ES-I3 (cell line): ENCODE measurements at regions not wholly inside any gene's neighbourhood (a gene's known extent, or its start where the extent isn't known, plus 50 kb on each side); places are given as distances from the start of the nearest gene placed in this dataset.

Experiments
- H3K36me3 ChIP-seq: 2 replicates; pipeline ENCODE4 v1.6.1; 2013; ENCODE audit warnings: mild to moderate bottlenecking, low read length, control low read depth, moderate library complexity; ENCODE audit not compliant: insufficient read depth
- H3K4me1 ChIP-seq: 2 replicates; pipeline ENCODE4 v1.6.1; 2013; ENCODE audit warnings: mild to moderate bottlenecking, control low read depth, low read length; ENCODE audit not compliant: insufficient read depth
- H3K9ac ChIP-seq: 2 replicates; pipeline ENCODE4 v1.6.1; 2013; ENCODE audit warnings: low read depth, mild to moderate bottlenecking, low read length, moderate library complexity
- H3K9me3 ChIP-seq: 2 replicates; pipeline ENCODE4 v1.6.1; 2013; ENCODE audit warnings: mild to moderate bottlenecking, low read length, moderate library complexity; ENCODE audit not compliant: control insufficient read depth, insufficient read depth

GRCh38 chr3:99526921-99527320, 111.5 kb upstream of the COL8A1 start:
- no peak overlapping the region for H3K9ac ChIP-seq
- no peaks in the 10 kb centered on the region for H3K36me3 ChIP-seq

DNA sequence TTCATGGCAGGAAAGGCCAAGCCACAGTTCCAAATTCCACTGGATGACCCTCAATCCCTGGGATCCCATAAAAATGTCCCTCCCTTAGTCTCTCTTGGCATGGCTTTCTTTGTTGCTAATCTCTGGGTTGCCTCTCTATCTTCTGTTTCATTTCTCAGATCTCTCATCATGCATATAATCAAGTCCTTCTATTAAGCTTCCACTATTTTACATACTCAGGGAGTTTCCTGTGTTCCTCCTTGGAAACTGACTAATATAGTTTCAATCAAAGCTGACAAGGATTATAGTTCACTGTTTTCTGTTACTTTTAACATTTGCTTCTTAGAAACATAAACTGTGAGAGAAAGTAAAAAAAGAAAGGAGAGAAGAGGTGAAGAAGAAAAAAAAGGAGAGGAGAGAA, 113.8 kb upstream of the COL8A1 start:
- H3K9ac ChIP-seq: no peak overlapping the region
- no peaks in the 10 kb centered on the region for H3K36me3 ChIP-seq
- no peaks in the 10 kb centered on the region for H3K9me3 ChIP-seq
- peaks cover 13% of the 10 kb centered on the region; the same call in 1 of the 2 replicates for H3K4me1 ChIP-seq

More at GRCh38 chr3:99526921-99527320, 111.5 kb upstream of the COL8A1 start:
- Histone ChIP-seq H3K9me3 (no peaks in the 10 kb centered on the region), H3K4me1 (peaks cover 19% of the 10 kb centered on the region)

GRCh38 chr3:99523431-99524127, 114.8 kb upstream of the COL8A1 start:
- no peak overlapping the region for H3K9ac ChIP-seq
- H3K36me3 ChIP-seq: no peaks in the 10 kb centered on the region
- no peaks in the 10 kb centered on the region for H3K9me3 ChIP-seq
- peaks cover 13% of the 10 kb centered on the region; the same call in 1 of the 2 replicates for H3K4me1 ChIP-seq

DNA sequence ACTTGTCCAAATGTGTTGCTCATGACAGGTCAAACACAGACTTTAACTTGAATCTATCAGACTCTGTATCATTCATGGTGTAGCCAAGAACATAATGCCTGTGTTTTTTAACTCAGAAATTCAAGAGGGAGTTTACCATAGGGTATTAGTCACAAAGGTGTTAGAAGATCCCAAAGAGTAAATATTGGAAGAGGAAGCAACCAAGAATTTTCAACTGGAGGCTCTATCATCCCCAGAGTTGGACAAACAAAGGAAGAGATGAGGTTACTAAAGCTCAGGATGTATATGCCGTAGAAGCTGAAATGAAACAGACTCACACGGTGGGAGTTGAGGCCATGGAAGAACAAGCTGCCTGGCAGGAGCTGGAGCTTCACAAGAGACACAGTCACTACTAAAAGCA, 116.2 kb upstream of the COL8A1 start:
- Histone ChIP-seq H3K4me1 (peaks cover 5% of the 10 kb centered on the region; the same call in 1 of the 2 replicates), H3K9ac (no peak overlapping the region), H3K36me3 (no peaks in the 10 kb centered on the region), H3K9me3 (no peaks in the 10 kb centered on the region)

DNA sequence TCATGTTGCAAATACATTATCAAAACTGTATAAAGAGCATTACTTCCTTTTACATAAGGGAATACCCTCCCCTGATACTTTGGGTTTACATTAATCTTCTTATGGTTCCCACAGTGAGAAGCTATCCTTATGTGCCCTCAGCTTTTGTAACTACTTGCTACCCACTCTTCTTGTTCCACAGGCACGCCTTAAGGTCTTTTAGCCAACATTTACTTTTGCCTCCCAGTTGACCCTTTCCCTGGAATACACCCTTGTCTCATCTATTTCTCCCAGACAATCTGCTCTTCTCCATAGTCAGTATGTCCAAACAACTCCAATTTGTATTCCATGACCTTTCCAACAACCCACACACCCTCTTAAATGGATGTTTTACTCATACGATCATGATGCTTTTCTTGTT, 116.8 kb upstream of the COL8A1 start:
- Histone ChIP-seq H3K9ac (no peak overlapping the region), H3K9me3 (no peaks in the 10 kb centered on the region), H3K4me1 (no peaks in the 10 kb centered on the region), H3K36me3 (no peaks in the 10 kb centered on the region)

DNA sequence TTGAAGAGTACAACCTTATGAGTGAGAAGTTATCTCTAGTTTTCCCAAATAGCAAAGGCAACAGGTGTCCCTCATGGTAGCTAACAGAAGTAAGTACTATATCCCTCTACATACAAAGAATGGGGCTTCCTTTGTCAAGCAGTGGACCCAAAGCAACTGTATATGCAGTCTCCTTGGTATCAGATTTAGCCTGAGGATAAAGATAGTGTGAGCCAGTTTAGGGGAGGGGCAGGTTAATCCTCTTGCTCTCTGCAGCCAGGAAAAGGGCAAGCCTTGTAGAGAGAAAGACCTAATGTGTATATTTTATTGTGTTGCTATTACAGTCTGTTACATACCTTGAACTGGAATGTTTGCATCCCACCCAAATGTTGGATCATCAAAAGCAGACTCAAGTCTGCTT, 117.9 kb upstream of the COL8A1 start:
- H3K9me3 ChIP-seq: no peaks in the 10 kb centered on the region
- no peaks in the 10 kb centered on the region for H3K36me3 ChIP-seq
- H3K4me1 ChIP-seq: no peaks in the 10 kb centered on the region
- H3K9ac ChIP-seq: no peak overlapping the region

DNA sequence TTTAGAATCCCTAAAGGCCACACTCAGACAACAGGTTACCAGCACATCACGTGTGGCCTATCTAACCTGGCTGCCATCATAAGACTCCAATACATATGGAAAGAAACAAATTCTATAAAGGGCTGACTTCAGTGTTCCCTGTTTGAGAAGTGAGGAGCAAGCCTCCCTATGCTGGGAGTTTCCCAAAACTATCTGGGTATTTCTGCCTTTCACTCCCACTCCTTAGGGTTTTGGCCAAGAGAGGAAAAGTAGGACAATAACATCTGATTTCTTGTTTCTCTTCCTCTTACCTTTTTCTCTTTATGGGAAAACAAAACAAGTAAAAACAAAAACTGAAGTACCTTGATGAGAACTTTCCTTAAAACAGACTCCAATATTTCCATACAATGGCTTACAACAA, 121.5 kb upstream of the COL8A1 start:
- Histone ChIP-seq H3K9me3 (no peaks in the 10 kb centered on the region), H3K4me1 (no peaks in the 10 kb centered on the region), H3K36me3 (no peaks in the 10 kb centered on the region), H3K9ac (no peak overlapping the region)

DNA sequence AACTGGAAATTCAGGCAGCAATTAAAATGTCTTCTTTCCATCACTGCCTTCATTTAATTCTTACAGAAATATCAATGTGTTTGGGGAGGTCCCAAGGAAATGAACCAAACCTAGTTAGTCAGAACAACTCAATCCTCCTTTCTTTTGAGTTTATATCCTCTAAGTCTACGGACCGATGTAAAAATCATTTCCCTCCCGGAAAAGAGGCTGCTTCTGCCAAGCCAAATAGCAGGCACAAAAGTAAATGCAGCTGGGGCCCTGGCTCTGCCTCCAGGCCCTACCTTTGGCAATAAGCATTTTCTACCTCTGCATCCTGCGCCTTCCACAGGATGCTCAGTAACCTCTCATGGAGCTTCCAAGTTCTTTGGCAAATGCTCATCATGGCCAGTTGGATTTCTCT, 122.5 kb upstream of the COL8A1 start:
- no peaks in the 10 kb centered on the region for H3K9me3 ChIP-seq
- H3K36me3 ChIP-seq: no peaks in the 10 kb centered on the region
- no peaks in the 10 kb centered on the region for H3K4me1 ChIP-seq
- H3K9ac ChIP-seq: no peak overlapping the region

DNA sequence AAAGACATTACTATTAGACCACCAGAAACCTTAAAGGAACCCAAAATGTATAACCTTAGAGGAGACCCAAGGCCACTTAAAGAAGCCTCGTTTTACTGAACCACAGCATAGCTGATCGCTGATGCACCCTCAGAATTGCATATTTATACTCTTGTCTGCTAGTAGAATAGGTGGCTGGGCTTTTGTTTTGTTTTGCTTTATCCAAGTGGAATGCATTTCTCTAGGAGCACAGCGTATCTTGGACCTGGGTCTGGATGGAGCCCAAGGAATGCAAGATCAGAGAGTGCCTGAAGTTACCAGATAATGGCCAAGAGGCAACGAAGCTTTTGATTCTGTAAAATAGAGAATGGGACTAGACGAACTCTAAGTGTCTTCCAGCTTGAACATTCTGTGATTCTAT, 129.2 kb upstream of the COL8A1 start:
- H3K9me3 ChIP-seq: no peaks in the 10 kb centered on the region
- H3K9ac ChIP-seq: no peak overlapping the region
- no peaks in the 10 kb centered on the region for H3K36me3 ChIP-seq
- no peaks in the 10 kb centered on the region for H3K4me1 ChIP-seq

DNA sequence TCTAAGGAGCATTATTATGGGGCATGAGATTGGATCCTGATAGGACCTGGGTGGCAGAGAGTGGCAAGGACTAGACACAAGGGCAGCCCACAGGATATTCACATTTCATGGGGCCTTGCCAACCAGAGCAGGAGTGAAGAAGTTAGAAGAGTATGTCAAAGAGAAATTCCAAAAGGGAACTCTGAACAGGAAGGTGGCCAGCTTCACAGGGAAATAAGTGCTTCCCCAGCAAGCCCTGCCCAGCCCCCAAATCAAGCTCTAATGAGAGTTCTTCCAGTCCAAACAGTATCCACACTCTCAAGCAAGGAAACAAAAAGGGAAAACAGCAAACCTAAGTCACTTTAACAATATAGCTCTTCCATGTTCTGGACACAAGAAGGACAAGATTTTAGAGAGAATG, 130.2 kb upstream of the COL8A1 start:
- Histone ChIP-seq H3K9me3 (no peaks in the 10 kb centered on the region), H3K9ac (no peak overlapping the region), H3K4me1 (no peaks in the 10 kb centered on the region)

DNA sequence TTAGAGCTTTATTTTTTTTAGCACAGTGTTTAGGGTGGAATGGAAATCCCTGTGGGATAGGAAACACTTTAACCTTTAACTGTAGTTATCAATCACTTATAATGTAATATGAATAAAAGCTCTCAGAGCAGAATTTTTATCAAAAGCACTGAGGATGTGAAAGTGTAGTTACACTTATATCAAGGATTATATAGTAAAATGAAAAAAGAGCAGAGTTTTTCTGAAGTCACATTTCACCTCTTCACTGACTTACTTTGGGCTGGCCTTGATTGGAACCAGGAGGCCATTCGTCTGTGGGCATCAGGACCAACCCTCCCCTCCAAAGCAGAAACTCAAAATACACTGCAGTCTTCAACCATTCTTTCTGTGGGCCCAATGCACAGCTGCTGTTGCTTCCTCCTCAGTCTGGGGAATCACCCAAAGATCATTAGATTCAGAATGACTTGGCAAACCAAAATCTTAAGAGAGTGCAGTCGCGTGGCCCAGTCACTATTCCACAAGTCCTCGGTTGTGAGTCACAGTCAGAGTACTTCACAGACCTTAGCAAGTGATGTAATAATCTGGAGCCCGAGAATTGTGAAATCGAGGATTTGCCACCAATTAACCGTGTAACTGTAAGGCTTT, 132.6 kb upstream of the COL8A1 start:
- no peak overlapping the region for H3K9ac ChIP-seq
- no peaks in the 10 kb centered on the region for H3K36me3 ChIP-seq
- no peaks in the 10 kb centered on the region for H3K9me3 ChIP-seq
- no peaks in the 10 kb centered on the region for H3K4me1 ChIP-seq

More for the DNA sequence above, 130.2 kb upstream of the COL8A1 start:
- H3K36me3 ChIP-seq: no peaks in the 10 kb centered on the region

DNA sequence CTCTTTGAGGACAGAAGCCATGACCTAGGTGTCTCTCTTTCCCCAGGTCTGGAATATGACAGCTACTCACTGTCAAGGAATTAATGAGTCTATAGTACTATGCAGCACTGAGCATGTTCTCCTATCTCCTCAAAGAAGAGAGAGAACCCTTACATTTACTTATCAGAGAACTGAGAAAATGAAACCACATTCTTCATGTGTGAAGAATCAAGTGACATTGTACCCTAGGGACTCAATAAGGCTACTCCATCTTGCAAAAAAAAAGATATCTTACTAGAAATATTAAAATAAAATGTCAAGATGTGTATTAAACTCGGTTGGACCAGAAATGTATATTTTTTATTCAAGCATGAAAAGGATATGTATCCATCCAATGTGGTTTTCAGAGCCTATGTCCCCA, 133.2 kb upstream of the COL8A1 start:
- Histone ChIP-seq H3K9me3 (no peaks in the 10 kb centered on the region), H3K4me1 (no peaks in the 10 kb centered on the region), H3K9ac (no peak overlapping the region), H3K36me3 (no peaks in the 10 kb centered on the region)

GRCh38 chr3:99504258-99504657, 134.1 kb upstream of the COL8A1 start:
- Histone ChIP-seq H3K4me1 (no peaks in the 10 kb centered on the region), H3K9ac (no peak overlapping the region), H3K9me3 (no peaks in the 10 kb centered on the region), H3K36me3 (no peaks in the 10 kb centered on the region)

DNA sequence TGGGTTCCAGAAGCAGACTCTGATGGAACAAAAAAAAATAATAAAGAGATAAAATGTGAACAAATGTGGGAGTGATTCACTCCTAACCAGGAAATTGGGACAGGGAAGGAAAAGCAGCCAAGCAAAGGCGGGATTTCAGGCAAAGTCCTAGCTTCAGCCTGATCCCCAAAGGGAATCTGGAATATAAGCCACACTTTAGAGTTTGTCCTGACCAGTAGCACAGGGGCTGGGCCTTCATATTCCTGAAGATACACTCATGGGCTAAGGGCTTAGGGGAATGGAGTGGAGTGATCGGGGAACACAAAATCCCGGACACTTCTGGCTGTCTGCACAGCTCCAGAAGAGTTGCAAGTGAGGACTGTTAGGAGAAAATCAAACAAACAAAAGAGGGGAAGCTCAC, 135.0 kb upstream of the COL8A1 start:
- Histone ChIP-seq H3K4me1 (no peaks in the 10 kb centered on the region), H3K9me3 (no peaks in the 10 kb centered on the region), H3K36me3 (no peaks in the 10 kb centered on the region), H3K9ac (no peak overlapping the region)

DNA sequence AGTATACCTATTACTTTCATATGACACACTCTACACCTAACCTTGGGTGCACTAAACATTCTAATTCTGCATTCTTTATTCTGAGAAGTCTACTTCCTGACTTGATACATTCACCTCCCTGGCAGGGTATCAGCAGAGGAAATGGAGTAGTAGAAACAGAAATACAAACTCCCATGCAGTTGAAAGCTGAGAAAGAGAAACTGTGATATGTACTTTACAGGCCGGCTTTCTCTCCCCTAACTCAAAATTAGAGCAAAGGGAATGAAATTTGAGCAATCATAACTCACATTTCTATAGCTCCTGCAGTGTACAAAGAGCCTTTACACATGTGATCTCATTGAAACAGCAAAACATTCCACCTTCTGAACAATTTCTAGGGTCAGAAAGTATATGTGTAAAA, 135.5 kb upstream of the COL8A1 start:
- no peaks in the 10 kb centered on the region for H3K36me3 ChIP-seq
- no peaks in the 10 kb centered on the region for H3K4me1 ChIP-seq
- no peak overlapping the region for H3K9ac ChIP-seq
- H3K9me3 ChIP-seq: no peaks in the 10 kb centered on the region
